ENCODE measurements at regions not wholly inside any gene's neighbourhood (a gene's known extent, or its start where the extent isn't known, plus 50 kb on each side); places are given as distances from the start of the nearest gene placed in this dataset.

- no peak for TF ChIP-seq CTCF (IDR thresholded peaks at IDR 0.05; ENCODE audit: low read depth, low read length, poor library complexity, severe bottlenecking)
- no peak for TF ChIP-seq EZH2phosphoT487 (IDR thresholded peaks at IDR 0.05; ENCODE audit: borderline replicate concordance, low read length)
These were observed 225.0 kb upstream of the RUNX1 start for GRCh38 chr21:35274090-35274489.

Measured in DOHH2 (cell line).